Prostate gland (tissue), 2 donors: ENCODE measurements at regions not wholly inside any gene's neighbourhood (a gene's known extent, or its start where the extent isn't known, plus 50 kb on each side); places are given as distances from the start of the nearest gene placed in this dataset.
"Not testable (repeated sequence)": the region's sequence is repeated elsewhere in the genome, so short reads cannot be mapped to it uniquely, and the experiment has no call there.

Source experiments
- POLR2A ChIP-seq: fragments of 450-650 bp; IDR thresholded peaks from one replicate; pipeline ENCODE4 v1.6.1; 2016; ENCODE audit warnings: antibody characterized with exemption, mild to moderate bottlenecking
- POLR2AphosphoS5 ChIP-seq: sonication (generic); formaldehyde crosslinking; IDR thresholded peaks from one replicate; pipeline ENCODE4 v1.6.1; 2017; ENCODE audit warnings: antibody characterized with exemption
- TF ChIP-seq, protein P1 (sequence below), 4 experiments: fragments of 200-600 bp in 2 of 4; fragments of 450-650 bp in 2 of 4; sonication (generic) in 2 of 4; IDR thresholded peaks; 1 replicate in 3 of 4; 2 replicates in 1 of 4; pipeline ENCODE4 v1.5.1; 2016 to 2019; ENCODE audit warnings: antibody characterized with exemption in 4 of 4, mild to moderate bottlenecking in 2 of 4, moderate library complexity in 2 of 4

GRCh38 chr16:29232160-29232705 lies 174.3 kb downstream of the NPIPB11 start:
- TF ChIP-seq, protein P1, sequence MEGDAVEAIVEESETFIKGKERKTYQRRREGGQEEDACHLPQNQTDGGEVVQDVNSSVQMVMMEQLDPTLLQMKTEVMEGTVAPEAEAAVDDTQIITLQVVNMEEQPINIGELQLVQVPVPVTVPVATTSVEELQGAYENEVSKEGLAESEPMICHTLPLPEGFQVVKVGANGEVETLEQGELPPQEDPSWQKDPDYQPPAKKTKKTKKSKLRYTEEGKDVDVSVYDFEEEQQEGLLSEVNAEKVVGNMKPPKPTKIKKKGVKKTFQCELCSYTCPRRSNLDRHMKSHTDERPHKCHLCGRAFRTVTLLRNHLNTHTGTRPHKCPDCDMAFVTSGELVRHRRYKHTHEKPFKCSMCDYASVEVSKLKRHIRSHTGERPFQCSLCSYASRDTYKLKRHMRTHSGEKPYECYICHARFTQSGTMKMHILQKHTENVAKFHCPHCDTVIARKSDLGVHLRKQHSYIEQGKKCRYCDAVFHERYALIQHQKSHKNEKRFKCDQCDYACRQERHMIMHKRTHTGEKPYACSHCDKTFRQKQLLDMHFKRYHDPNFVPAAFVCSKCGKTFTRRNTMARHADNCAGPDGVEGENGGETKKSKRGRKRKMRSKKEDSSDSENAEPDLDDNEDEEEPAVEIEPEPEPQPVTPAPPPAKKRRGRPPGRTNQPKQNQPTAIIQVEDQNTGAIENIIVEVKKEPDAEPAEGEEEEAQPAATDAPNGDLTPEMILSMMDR (IDR thresholded peaks at IDR 0.05) = not testable (repeated sequence)
- TF ChIP-seq POLR2AphosphoS5, POLR2A: not testable (repeated sequence)
